ENCODE measurements at regions not wholly inside any gene's neighbourhood (a gene's known extent, or its start where the extent isn't known, plus 50 kb on each side); places are given as distances from the start of the nearest gene placed in this dataset.

GRCh38 chr17:27086526-27086925 is 207.4 kb upstream of the WSB1 start:
- H3K79me2 ChIP-seq (replicated peaks; ENCODE audit: insufficient read depth, low read length), result no peaks in the 10 kb centered on the region
- H3K4me3 ChIP-seq (ENCODE audit: low read length), result no peak overlapping the region
- no peak overlapping the region for H2AFZ ChIP-seq (ENCODE audit: low read depth, low read length)
- H3K27ac ChIP-seq (ENCODE audit: low read length), result no peak overlapping the region
- TF ChIP-seq POLR2AphosphoS5 (IDR thresholded peaks at IDR 0.05), result no peak
- TF ChIP-seq EP300 (conservative IDR thresholded peaks at IDR 0.05; ENCODE audit: poor library complexity, severe bottlenecking), result no peak
- no peaks in the 10 kb centered on the region for H3K9me2 ChIP-seq (ENCODE audit: insufficient read depth, low read length)
- H3F3A ChIP-seq (ENCODE audit: insufficient read depth, low read length, poor library complexity, severe bottlenecking), result no peaks in the 10 kb centered on the region
- H3K9ac ChIP-seq (ENCODE audit: low read length), result no peak overlapping the region
- H3K36me3 ChIP-seq (ENCODE audit: insufficient read depth, low read length), result no peaks in the 10 kb centered on the region
- H3K4me2 ChIP-seq (ENCODE audit: low read length), result no peak overlapping the region
- H3K9me3 ChIP-seq (ENCODE audit: low read length), result peaks cover 9% of the 10 kb centered on the region
- H3K27me3 ChIP-seq (ENCODE audit: insufficient read depth, low read depth, low read length), result no peaks in the 10 kb centered on the region
- no peaks in the 10 kb centered on the region for H4K20me1 ChIP-seq (ENCODE audit: insufficient read depth)

- Histone ChIP-seq H3K79me2 (replicated peaks; ENCODE audit: insufficient read depth, low read length) (no peaks in the 10 kb centered on the region), H3K9me2 (ENCODE audit: insufficient read depth, low read length) (no peaks in the 10 kb centered on the region), H3K4me3 (ENCODE audit: low read length) (no peak overlapping the region), H2AFZ (ENCODE audit: low read depth, low read length) (no peak overlapping the region), H3K9ac (ENCODE audit: low read length) (no peak overlapping the region), H3K36me3 (ENCODE audit: insufficient read depth, low read length) (no peaks in the 10 kb centered on the region), H3F3A (ENCODE audit: insufficient read depth, low read length, poor library complexity, severe bottlenecking) (no peaks in the 10 kb centered on the region), H3K27ac (ENCODE audit: low read length) (no peak overlapping the region), H3K9me3 (ENCODE audit: low read length) (no peaks in the 10 kb centered on the region), H3K27me3 (ENCODE audit: insufficient read depth, low read depth, low read length) (no peaks in the 10 kb centered on the region), H4K20me1 (ENCODE audit: insufficient read depth) (no peaks in the 10 kb centered on the region), H3K4me2 (ENCODE audit: low read length) (no peak overlapping the region)
- no peak for TF ChIP-seq MXI1 (conservative IDR thresholded peaks at IDR 0.05; ENCODE audit: poor library complexity, severe bottlenecking)
- no peak for TF ChIP-seq REST (IDR thresholded peaks at IDR 0.05; ENCODE audit: borderline replicate concordance)
- no peak for TF ChIP-seq TAF1 (IDR thresholded peaks at IDR 0.05; ENCODE audit: low read depth)
- TF ChIP-seq EZH2 (IDR thresholded peaks at IDR 0.05; ENCODE audit: borderline replicate concordance, insufficient read depth, low read length, poor library complexity, severe bottlenecking), result no peak
- TF ChIP-seq SMC3 (conservative IDR thresholded peaks at IDR 0.05; ENCODE audit: poor library complexity), result no peak
These were observed 205.8 kb upstream of the WSB1 start for GRCh38 chr17:27087935-27088766.

GRCh38 chr17:27088767-27089078 is 205.2 kb upstream of the WSB1 start:
- no peaks in the 10 kb centered on the region for H3F3A ChIP-seq (ENCODE audit: insufficient read depth, low read length, poor library complexity, severe bottlenecking)
- H3K9me3 ChIP-seq (ENCODE audit: low read length), result no peaks in the 10 kb centered on the region
- no peaks in the 10 kb centered on the region for H3K9me2 ChIP-seq (ENCODE audit: insufficient read depth, low read length)
- no peaks in the 10 kb centered on the region for H3K36me3 ChIP-seq (ENCODE audit: insufficient read depth, low read length)
- H3K9ac ChIP-seq (ENCODE audit: low read length), result no peak overlapping the region
- no peak for TF ChIP-seq EP300 (conservative IDR thresholded peaks at IDR 0.05; ENCODE audit: poor library complexity, severe bottlenecking)
- TF ChIP-seq POLR2AphosphoS5 (IDR thresholded peaks at IDR 0.05), result no peak
- no peak for TF ChIP-seq TAF1 (IDR thresholded peaks at IDR 0.05; ENCODE audit: low read depth)
- no peak for TF ChIP-seq REST (IDR thresholded peaks at IDR 0.05; ENCODE audit: borderline replicate concordance)
- TF ChIP-seq MXI1 (conservative IDR thresholded peaks at IDR 0.05; ENCODE audit: poor library complexity, severe bottlenecking), result no peak
- no peak for TF ChIP-seq SMC3 (conservative IDR thresholded peaks at IDR 0.05; ENCODE audit: poor library complexity)
- no peak for TF ChIP-seq RAD21 (conservative IDR thresholded peaks at IDR 0.05)
- no peak for TF ChIP-seq EZH2 (IDR thresholded peaks at IDR 0.05; ENCODE audit: borderline replicate concordance, insufficient read depth, low read length, poor library complexity, severe bottlenecking)
- no peak for TF ChIP-seq CTCF (IDR thresholded peaks at IDR 0.05; ENCODE audit: poor library complexity, severe bottlenecking)
- H2AFZ ChIP-seq (ENCODE audit: low read depth, low read length), result no peak overlapping the region
- no peaks in the 10 kb centered on the region for H3K27me3 ChIP-seq (ENCODE audit: insufficient read depth, low read depth, low read length)
- H3K27ac ChIP-seq (ENCODE audit: low read length), result no peak overlapping the region
- no peaks in the 10 kb centered on the region for H3K79me2 ChIP-seq (replicated peaks; ENCODE audit: insufficient read depth, low read length)
- H3K4me3 ChIP-seq (ENCODE audit: low read length), result no peak overlapping the region
- H3K4me2 ChIP-seq (ENCODE audit: low read length), result no peak overlapping the region
- H4K20me1 ChIP-seq (ENCODE audit: insufficient read depth), result no peaks in the 10 kb centered on the region

Measured in neural cell (in vitro differentiated cells).